Endometrial microvascular endothelial cells (primary cell): ENCODE measurements at regions not wholly inside any gene's neighbourhood (a gene's known extent, or its start where the extent isn't known, plus 50 kb on each side); places are given as distances from the start of the nearest gene placed in this dataset.

ENCODE experiments used
- in situ Hi-C: cut with HindIII; loops from 2 replicates; pipeline ENCODE4 v1.10.0; 2017; ENCODE audit warnings: low sequenced_read_pairs, low pct_unique_long_range_greater_than_20kb; ENCODE audit errors: inconsistent ontology term

GRCh38 chr4:13316354-13316753 lies 167.8 kb downstream of the RAB28 start:
- in situ Hi-C loops = no loop called here

GRCh38 chr4:13313856-13314255 lies 170.3 kb downstream of the RAB28 start:
- in situ Hi-C loops = no loop called here

- in situ Hi-C loops = no loop called here
Observed at GRCh38 chr4:13312264-13312663, 171.9 kb downstream of the RAB28 start.

- in situ Hi-C loops = no loop called here
Observed at GRCh38 chr4:13309751-13310150, 174.4 kb downstream of the RAB28 start.

GRCh38 chr4:13306356-13306755 lies 177.8 kb downstream of the RAB28 start:
- in situ Hi-C loops = no loop called here

GRCh38 chr4:13302876-13303275 lies 181.3 kb downstream of the RAB28 start:
- in situ Hi-C loops = no loop called here

GRCh38 chr4:13299343-13299742 lies 184.8 kb downstream of the RAB28 start:
- in situ Hi-C loops = no loop called here

GRCh38 chr4:13298655-13299054 lies 185.5 kb downstream of the RAB28 start:
- in situ Hi-C loops = no loop called here

- in situ Hi-C loops = no loop called here
Observed at GRCh38 chr4:13296986-13297385, 187.2 kb downstream of the RAB28 start.

- in situ Hi-C loops = no loop called here
Observed at GRCh38 chr4:13294961-13295605, 189.1 kb downstream of the RAB28 start.

GRCh38 chr4:13292372-13292771 lies 191.8 kb downstream of the RAB28 start:
- in situ Hi-C loops = no loop called here

GRCh38 chr4:13289391-13289790 lies 194.7 kb downstream of the RAB28 start:
- in situ Hi-C loops = no loop called here

GRCh38 chr4:13285336-13285735 lies 198.8 kb downstream of the RAB28 start:
- in situ Hi-C loops = no loop called here

- in situ Hi-C loops = no loop called here
Observed at GRCh38 chr4:13284932-13285331, 199.2 kb downstream of the RAB28 start.

GRCh38 chr4:13276357-13276756 lies 207.8 kb downstream of the RAB28 start:
- in situ Hi-C loops = no loop called here

GRCh38 chr4:13268703-13269102 lies 215.4 kb downstream of the RAB28 start:
- in situ Hi-C loops = no loop called here

GRCh38 chr4:13268165-13268564 lies 216.0 kb downstream of the RAB28 start:
- in situ Hi-C loops = no loop called here

- in situ Hi-C loops = no loop called here
Observed at GRCh38 chr4:13267091-13267490, 217.0 kb downstream of the RAB28 start.

- in situ Hi-C loops = no loop called here
Observed at GRCh38 chr4:13266687-13267086, 217.5 kb downstream of the RAB28 start.

- in situ Hi-C loops = no loop called here
Observed at GRCh38 chr4:13263967-13264525, 220.1 kb downstream of the RAB28 start.

- in situ Hi-C loops = no loop called here
Observed at GRCh38 chr4:13262816-13263215, 221.3 kb downstream of the RAB28 start.
